DOHH2 (cell line): ENCODE measurements at regions not wholly inside any gene's neighbourhood (a gene's known extent, or its start where the extent isn't known, plus 50 kb on each side); places are given as distances from the start of the nearest gene placed in this dataset.

Experiments
- H3F3A ChIP-seq: fragments of 200-600 bp; sonication (generic), shearing (Covaris generic); 2 replicates; pipeline ENCODE4 v1.6.0; 2016; ENCODE audit warnings: antibody characterized with exemption, mild to moderate bottlenecking; ENCODE audit not compliant: control insufficient read depth, insufficient read depth
- H3K27ac ChIP-seq: fragments of 200-600 bp; sonication (generic); 2 replicates; pipeline ENCODE4 v1.5.1; 2014; ENCODE audit warnings: low read depth, mild to moderate bottlenecking, low read length, moderate library complexity
- H3K27me3 ChIP-seq: fragments of 200-600 bp; sonication (generic); 2 replicates; pipeline ENCODE4 v1.6.1; 2014; ENCODE audit warnings: mild to moderate bottlenecking, low read length, mixed read lengths; ENCODE audit not compliant: control insufficient read depth
- H3K36me3 ChIP-seq: fragments of 200-600 bp; sonication (generic); 2 replicates; pipeline ENCODE4 v1.6.1; 2014; ENCODE audit warnings: mild to moderate bottlenecking, low read length, moderate library complexity, mixed read lengths; ENCODE audit not compliant: control insufficient read depth
- H3K4me1 ChIP-seq: fragments of 200-600 bp; sonication (generic); 2 replicates; pipeline ENCODE4 v1.6.1; 2014; ENCODE audit warnings: mild to moderate bottlenecking, low read length, mixed read lengths; ENCODE audit not compliant: control insufficient read depth
- H3K4me2 ChIP-seq: fragments of 200-600 bp; sonication (generic); 2 replicates; pipeline ENCODE4 v1.6.0; 2014; ENCODE audit warnings: mild to moderate bottlenecking, low read length, moderate library complexity
- H3K4me3 ChIP-seq: fragments of 200-600 bp; sonication (generic); 2 replicates; pipeline ENCODE4 v1.5.1; 2014; ENCODE audit warnings: mild to moderate bottlenecking, low read length, mixed read lengths
- H3K79me2 ChIP-seq: fragments of 200-600 bp; sonication (generic); 2 replicates; pipeline ENCODE4 v1.6.1; 2014; ENCODE audit warnings: mild to moderate bottlenecking, low read length, mixed read lengths; ENCODE audit not compliant: control insufficient read depth
- H3K9me2 ChIP-seq: fragments of 200-600 bp; sonication (generic); replicated peaks from 2 replicates; pipeline ENCODE4 v1.6.1; 2014; ENCODE audit warnings: mild to moderate bottlenecking, low read length, mixed read lengths; ENCODE audit not compliant: control insufficient read depth
- H3K9me3 ChIP-seq: fragments of 200-600 bp; sonication (generic); 2 replicates; pipeline ENCODE4 v1.6.1; 2014; ENCODE audit warnings: antibody characterized with exemption, low read length, mixed read lengths; ENCODE audit not compliant: control insufficient read depth, insufficient read depth
- H4K20me1 ChIP-seq: fragments of 200-600 bp; sonication (generic); 2 replicates; pipeline ENCODE4 v1.6.0; 2014; ENCODE audit warnings: low read depth, mild to moderate bottlenecking, antibody characterized with exemption, low read length, moderate library complexity; ENCODE audit not compliant: control insufficient read depth, insufficient read depth
- CTCF ChIP-seq: fragments of 200-600 bp; sonication (generic); IDR thresholded peaks from one replicate; pipeline ENCODE4 v1.5.1; 2014; ENCODE audit warnings: antibody characterized with exemption, mild to moderate bottlenecking, low read depth, low read length; ENCODE audit not compliant: poor library complexity, severe bottlenecking
- EZH2phosphoT487 ChIP-seq: fragments of 200-600 bp; sonication (generic); IDR thresholded peaks from 2 replicates; pipeline ENCODE4 v1.6.1; 2017; ENCODE audit warnings: borderline replicate concordance, mild to moderate bottlenecking, antibody characterized with exemption, low read length, moderate library complexity, mixed read lengths

- Histone ChIP-seq H3K4me3 (no peak overlapping the region), H3K79me2 (no peaks in the 10 kb centered on the region), H3K4me1 (peaks cover 8% of the 10 kb centered on the region), H4K20me1 (no peaks in the 10 kb centered on the region), H3K36me3 (no peaks in the 10 kb centered on the region), H3F3A (no peaks in the 10 kb centered on the region), H3K27ac (no peak overlapping the region), H3K4me2 (no peak overlapping the region), H3K9me3 (no peaks in the 10 kb centered on the region), H3K27me3 (no peaks in the 10 kb centered on the region), H3K9me2 (no peaks in the 10 kb centered on the region)
- TF ChIP-seq CTCF (no peak), EZH2phosphoT487 (no peak)
These were observed 497.1 kb upstream of the ARGLU1 start for GRCh38 chr13:107065036-107065435.

GRCh38 chr13:107057028-107057631 is 489.2 kb upstream of the ARGLU1 start:
- Histone ChIP-seq H3K27ac (no peak overlapping the region), H3K36me3 (no peaks in the 10 kb centered on the region), H3K4me2 (no peak overlapping the region), H3K9me2 (no peaks in the 10 kb centered on the region; the same call in 1 of the 2 replicates), H3K4me3 (no peak overlapping the region), H3K9me3 (peaks cover 2% of the 10 kb centered on the region; the same call in 1 of the 2 replicates), H3F3A (no peaks in the 10 kb centered on the region), H3K4me1 (no peaks in the 10 kb centered on the region), H4K20me1 (no peaks in the 10 kb centered on the region), H3K79me2 (no peaks in the 10 kb centered on the region), H3K27me3 (no peaks in the 10 kb centered on the region)
- no peak for TF ChIP-seq CTCF
- TF ChIP-seq EZH2phosphoT487 = no peak

DNA sequence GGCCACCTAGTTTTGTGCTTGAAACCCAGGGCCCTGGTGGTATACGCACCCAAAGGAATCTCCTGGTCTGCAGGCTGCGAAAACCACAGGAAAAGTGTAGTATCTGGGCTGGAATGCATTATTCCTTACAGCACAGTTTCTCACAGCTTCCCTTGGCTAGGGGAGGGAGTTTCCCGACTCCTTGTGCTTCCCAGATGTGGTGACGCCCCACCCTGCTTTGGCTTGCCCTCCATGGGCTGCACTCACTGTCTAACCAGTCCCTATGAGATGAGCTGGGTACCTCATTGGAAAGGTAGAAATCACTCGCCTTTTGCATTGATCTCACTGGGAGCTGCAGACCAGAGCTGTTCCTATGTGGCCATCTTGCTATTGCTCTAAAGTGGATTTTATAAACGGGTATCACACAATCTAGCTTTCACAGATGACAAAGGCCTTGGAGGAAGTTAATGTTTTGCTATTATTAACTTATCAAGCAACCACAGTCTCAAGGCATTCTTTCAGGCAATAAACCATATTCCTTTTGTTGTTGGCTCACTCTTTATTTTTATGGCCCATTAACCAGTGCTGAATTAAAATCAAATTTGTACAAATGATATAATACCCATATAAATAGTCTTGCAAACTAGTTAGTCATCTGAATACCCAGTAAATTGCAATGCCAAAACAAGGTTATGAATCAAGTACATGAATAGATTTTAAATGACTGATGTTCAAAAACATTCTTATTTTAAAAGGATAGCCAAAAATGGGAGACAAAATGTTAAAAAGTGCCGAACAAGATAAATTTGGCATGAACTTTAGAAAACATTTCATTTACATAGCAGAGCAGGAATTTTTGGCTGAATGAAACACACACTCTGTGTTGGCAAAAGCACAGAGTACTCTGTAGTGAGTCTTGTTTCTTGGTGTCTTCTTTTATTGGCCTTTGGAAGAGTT is 475.4 kb upstream of the ARGLU1 start:
- H3K4me1 ChIP-seq = no peaks in the 10 kb centered on the region
- no peaks in the 10 kb centered on the region for H3K9me2 ChIP-seq
- no peaks in the 10 kb centered on the region for H3K36me3 ChIP-seq
- H3F3A ChIP-seq = no peaks in the 10 kb centered on the region
- H3K27ac ChIP-seq = no peak overlapping the region
- no peaks in the 10 kb centered on the region for H3K27me3 ChIP-seq
- no peaks in the 10 kb centered on the region for H4K20me1 ChIP-seq
- no peaks in the 10 kb centered on the region for H3K79me2 ChIP-seq
- no peaks in the 10 kb centered on the region for H3K9me3 ChIP-seq
- H3K4me2 ChIP-seq = no peak overlapping the region
- no peak for TF ChIP-seq CTCF
- TF ChIP-seq EZH2phosphoT487 = no peak
- no peak overlapping the region for H3K4me3 ChIP-seq
